Heart left ventricle (tissue), 13 donors: ENCODE measurements at regions not wholly inside any gene's neighbourhood (a gene's known extent, or its start where the extent isn't known, plus 50 kb on each side); places are given as distances from the start of the nearest gene placed in this dataset.

Experiments used
- CTCF ChIP-seq, 12 donors: fragments of 200-600 bp; sonication (generic) in 4 of 12; IDR thresholded peaks; one replicate each; pipeline versions ENCODE4 v1.5.0 to v1.8.0; 2018 to 2022; ENCODE audit warnings: antibody characterized with exemption in 12 of 12, mild to moderate bottlenecking in 5 of 12
- POLR2A ChIP-seq, 2 donors: fragments of 450-650 bp; IDR thresholded peaks; one replicate each; pipeline ENCODE4 v1.6.1; 2017; ENCODE audit warnings: antibody characterized with exemption in 2 of 2, mild to moderate bottlenecking in 2 of 2, moderate library complexity in 2 of 2
- donor health status: ischemic (EF 13 %, LVEDD 7.1; RV severe dilation, severe dysfunction).
- donor health status: DM: no; HTN: yes; CAD: no.
- donor health status: DM: no; HTN: no; CAD: no.
- donor health status: ischemic (EF 25% LVEDD 6.9; RV normal size, moderate dysfunction).
- donor health status: ischemic (EF 25% LVEDD 5.7; RV mildly dilated, moderate dysfunction).
- donor health status: ischemic (EF 35%, LVEDD 5.7; RV mildly dilated, moderate dysfunction).
- donor health status: nonischemic (EF 11% LVEDD 7.7; RV severe dilation, severe dysfunction).
- donor health status: DM: yes; HTN: yes; CAD: no.
- donor health status: PGD.
- donor health status: ischemic (EF 29% LVEDD 5.4; RV normal size, mild dysfunction).
- donor health status: nonischemic (EF 23%, LVEDD 6.1; RV moderate dilation, normal function).

- TF ChIP-seq POLR2A (IDR thresholded peaks at IDR 0.05) (no peak), CTCF (IDR thresholded peaks at IDR 0.05) (no peak)
Observed at GRCh38 chr10:10542477-10542876, 475.2 kb upstream of the CELF2 start.
